ENCODE measurements at regions not wholly inside any gene's neighbourhood (a gene's known extent, or its start where the extent isn't known, plus 50 kb on each side); places are given as distances from the start of the nearest gene placed in this dataset.

GRCh38 chr10:36247478-36247877 lies 605.4 kb upstream of the FZD8 start:
- no peak for TF ChIP-seq CEBPB (IDR thresholded peaks at IDR 0.05)
- TF ChIP-seq ZBTB7A (IDR thresholded peaks at IDR 0.05; ENCODE audit: low read depth) = no peak
- no peak for TF ChIP-seq TAF1 (IDR thresholded peaks at IDR 0.05; ENCODE audit: low read depth)
- no peak for TF ChIP-seq RAD21 (IDR thresholded peaks at IDR 0.05; ENCODE audit: low read depth)
- no peak for TF ChIP-seq EGR1 (IDR thresholded peaks at IDR 0.05)
- no peak for TF ChIP-seq TEAD4 (IDR thresholded peaks at IDR 0.05)
- TF ChIP-seq EP300 (IDR thresholded peaks at IDR 0.05; ENCODE audit: borderline replicate concordance) = no peak
- TF ChIP-seq CREB1 (IDR thresholded peaks at IDR 0.05; ENCODE audit: low read depth) = no peak
- no peak for TF ChIP-seq MAX (IDR thresholded peaks at IDR 0.05)
- TF ChIP-seq USF1 (IDR thresholded peaks at IDR 0.05) = no peak
- no peak for TF ChIP-seq NFIC (IDR thresholded peaks at IDR 0.05)
- TF ChIP-seq FOXM1 (IDR thresholded peaks at IDR 0.05; ENCODE audit: borderline replicate concordance, low read depth) = no peak
- TF ChIP-seq TCF12 (IDR thresholded peaks at IDR 0.05; ENCODE audit: low read depth) = no peak
- TF ChIP-seq REST (IDR thresholded peaks at IDR 0.05; ENCODE audit: low read depth) = no peak
- TF ChIP-seq YY1 (IDR thresholded peaks at IDR 0.05; ENCODE audit: low read depth) = no peak

- TF ChIP-seq ZBTB7A (IDR thresholded peaks at IDR 0.05; ENCODE audit: low read depth) (no peak), CREB1 (IDR thresholded peaks at IDR 0.05; ENCODE audit: low read depth) (no peak), RAD21 (IDR thresholded peaks at IDR 0.05; ENCODE audit: low read depth) (no peak), TAF1 (IDR thresholded peaks at IDR 0.05; ENCODE audit: low read depth) (no peak), MAX (IDR thresholded peaks at IDR 0.05) (no peak), YY1 (IDR thresholded peaks at IDR 0.05; ENCODE audit: low read depth) (no peak), USF1 (IDR thresholded peaks at IDR 0.05) (no peak), FOXM1 (IDR thresholded peaks at IDR 0.05; ENCODE audit: borderline replicate concordance, low read depth) (no peak), NFIC (IDR thresholded peaks at IDR 0.05) (no peak), TEAD4 (IDR thresholded peaks at IDR 0.05) (no peak), REST (IDR thresholded peaks at IDR 0.05; ENCODE audit: low read depth) (no peak), TCF12 (IDR thresholded peaks at IDR 0.05; ENCODE audit: low read depth) (no peak)
Measured at GRCh38 chr10:36236931-36237330, 594.8 kb upstream of the FZD8 start.

GRCh38 chr10:36236341-36236740 lies 594.2 kb upstream of the FZD8 start:
- TF ChIP-seq YY1 (IDR thresholded peaks at IDR 0.05; ENCODE audit: low read depth) = no peak
- no peak for TF ChIP-seq NFIC (IDR thresholded peaks at IDR 0.05)
- no peak for TF ChIP-seq USF1 (IDR thresholded peaks at IDR 0.05)
- TF ChIP-seq CREB1 (IDR thresholded peaks at IDR 0.05; ENCODE audit: low read depth) = no peak
- TF ChIP-seq ZBTB7A (IDR thresholded peaks at IDR 0.05; ENCODE audit: low read depth) = no peak
- TF ChIP-seq FOXM1 (IDR thresholded peaks at IDR 0.05; ENCODE audit: borderline replicate concordance, low read depth) = no peak
- TF ChIP-seq MAX (IDR thresholded peaks at IDR 0.05) = no peak
- no peak for TF ChIP-seq TCF12 (IDR thresholded peaks at IDR 0.05; ENCODE audit: low read depth)
- TF ChIP-seq EP300 (IDR thresholded peaks at IDR 0.05; ENCODE audit: borderline replicate concordance) = no peak
- no peak for TF ChIP-seq TEAD4 (IDR thresholded peaks at IDR 0.05)
- no peak for TF ChIP-seq EGR1 (IDR thresholded peaks at IDR 0.05)
- no peak for TF ChIP-seq CEBPB (IDR thresholded peaks at IDR 0.05)
- no peak for TF ChIP-seq REST (IDR thresholded peaks at IDR 0.05; ENCODE audit: low read depth)
- no peak for TF ChIP-seq RAD21 (IDR thresholded peaks at IDR 0.05; ENCODE audit: low read depth)
- TF ChIP-seq TAF1 (IDR thresholded peaks at IDR 0.05; ENCODE audit: low read depth) = no peak

GRCh38 chr10:36232935-36233334 lies 590.8 kb upstream of the FZD8 start:
- TF ChIP-seq MAX (IDR thresholded peaks at IDR 0.05) (no peak), TEAD4 (IDR thresholded peaks at IDR 0.05) (no peak), YY1 (IDR thresholded peaks at IDR 0.05; ENCODE audit: low read depth) (no peak), CREB1 (IDR thresholded peaks at IDR 0.05; ENCODE audit: low read depth) (no peak), RAD21 (IDR thresholded peaks at IDR 0.05; ENCODE audit: low read depth) (no peak), REST (IDR thresholded peaks at IDR 0.05; ENCODE audit: low read depth) (no peak), EP300 (IDR thresholded peaks at IDR 0.05; ENCODE audit: borderline replicate concordance) (no peak), CEBPB (IDR thresholded peaks at IDR 0.05) (no peak), EGR1 (IDR thresholded peaks at IDR 0.05) (no peak), TCF12 (IDR thresholded peaks at IDR 0.05; ENCODE audit: low read depth) (no peak), ZBTB7A (IDR thresholded peaks at IDR 0.05; ENCODE audit: low read depth) (no peak), FOXM1 (IDR thresholded peaks at IDR 0.05; ENCODE audit: borderline replicate concordance, low read depth) (no peak), TAF1 (IDR thresholded peaks at IDR 0.05; ENCODE audit: low read depth) (no peak), USF1 (IDR thresholded peaks at IDR 0.05) (no peak), NFIC (IDR thresholded peaks at IDR 0.05) (no peak)
